ENCODE measurements at regions not wholly inside any gene's neighbourhood (a gene's known extent, or its start where the extent isn't known, plus 50 kb on each side); places are given as distances from the start of the nearest gene placed in this dataset.

- no peak overlapping the region for H3K27ac ChIP-seq
- H3K4me1 ChIP-seq (ENCODE audit: insufficient read depth), result peaks cover 3% of the 10 kb centered on the region
- no peak for DNase-seq (ENCODE audit: low spot score)
- no peak overlapping the region for H3K4me2 ChIP-seq
- no peaks in the 10 kb centered on the region for H3K36me3 ChIP-seq (replicated peaks; ENCODE audit: insufficient read depth, low read depth)
- no peaks in the 10 kb centered on the region for H3K79me2 ChIP-seq
- no peaks in the 10 kb centered on the region for H4K20me1 ChIP-seq (ENCODE audit: insufficient read depth, poor library complexity, severe bottlenecking)
- TF ChIP-seq EZH2 (IDR thresholded peaks at IDR 0.05; ENCODE audit: borderline replicate concordance) (no peak), EZH2phosphoT487 (IDR thresholded peaks at IDR 0.05; ENCODE audit: low read depth, severe bottlenecking, unreplicated experiment) (no peak), CTCF (IDR thresholded peaks at IDR 0.05; ENCODE audit: poor library complexity) (no peak)
- no peaks in the 10 kb centered on the region for H3K9me3 ChIP-seq (ENCODE audit: low read depth)
- no peak overlapping the region for H2AFZ ChIP-seq
- H3K4me3 ChIP-seq, result no peak overlapping the region
- 91% methylated on average over 7 of the region's 7 CpGs for WGBS (ENCODE audit: low lambda C conversion rate, missing lambda C conversion rate)
- no peaks in the 10 kb centered on the region for H3K27me3 ChIP-seq
- no peaks in the 10 kb centered on the region for H3K9me2 ChIP-seq (replicated peaks; ENCODE audit: insufficient read depth)
Measured at GRCh38 chr5:143695244-143695864, 116.6 kb upstream of the HMHB1 start.

- TF ChIP-seq EZH2 (IDR thresholded peaks at IDR 0.05; ENCODE audit: borderline replicate concordance) (no peak), CTCF (IDR thresholded peaks at IDR 0.05; ENCODE audit: poor library complexity) (no peak), EZH2phosphoT487 (IDR thresholded peaks at IDR 0.05; ENCODE audit: low read depth, severe bottlenecking, unreplicated experiment) (no peak)
- Histone ChIP-seq H4K20me1 (ENCODE audit: insufficient read depth, poor library complexity, severe bottlenecking) (no peaks in the 10 kb centered on the region), H3K9me3 (ENCODE audit: low read depth) (no peaks in the 10 kb centered on the region), H3K4me2 (no peak overlapping the region), H3K27me3 (no peaks in the 10 kb centered on the region), H3K27ac (no peak overlapping the region), H3K36me3 (replicated peaks; ENCODE audit: insufficient read depth, low read depth) (no peaks in the 10 kb centered on the region), H3K79me2 (no peaks in the 10 kb centered on the region), H3K4me1 (ENCODE audit: insufficient read depth) (peaks cover 3% of the 10 kb centered on the region), H2AFZ (no peak overlapping the region), H3K9me2 (replicated peaks; ENCODE audit: insufficient read depth) (no peaks in the 10 kb centered on the region), H3K4me3 (no peak overlapping the region)
- peak; percentile 13 for DNase-seq (ENCODE audit: low spot score)
- WGBS (ENCODE audit: low lambda C conversion rate, missing lambda C conversion rate), result 74% methylated on average over 4 of the region's 4 CpGs
Measured at GRCh38 chr5:143694357-143694756, 117.6 kb upstream of the HMHB1 start.

- H3K27me3 ChIP-seq, result no peaks in the 10 kb centered on the region
- no peak overlapping the region for H2AFZ ChIP-seq
- no peak for DNase-seq (ENCODE audit: low spot score)
- H3K4me2 ChIP-seq, result no peak overlapping the region
- no peak overlapping the region for H3K27ac ChIP-seq
- H3K4me3 ChIP-seq, result no peak overlapping the region
- peaks cover 3% of the 10 kb centered on the region for H3K4me1 ChIP-seq (ENCODE audit: insufficient read depth)
- TF ChIP-seq CTCF (IDR thresholded peaks at IDR 0.05; ENCODE audit: poor library complexity) (no peak), EZH2 (IDR thresholded peaks at IDR 0.05; ENCODE audit: borderline replicate concordance) (no peak), EZH2phosphoT487 (IDR thresholded peaks at IDR 0.05; ENCODE audit: low read depth, severe bottlenecking, unreplicated experiment) (no peak)
- no peaks in the 10 kb centered on the region for H3K36me3 ChIP-seq (replicated peaks; ENCODE audit: insufficient read depth, low read depth)
- WGBS (ENCODE audit: low lambda C conversion rate, missing lambda C conversion rate), result 92% methylated on average over 4 of the region's 4 CpGs
- no peaks in the 10 kb centered on the region for H4K20me1 ChIP-seq (ENCODE audit: insufficient read depth, poor library complexity, severe bottlenecking)
- no peaks in the 10 kb centered on the region for H3K9me2 ChIP-seq (replicated peaks; ENCODE audit: insufficient read depth)
- no peaks in the 10 kb centered on the region for H3K79me2 ChIP-seq
- H3K9me3 ChIP-seq (ENCODE audit: low read depth), result no peaks in the 10 kb centered on the region
Measured at GRCh38 chr5:143693651-143694252, 118.2 kb upstream of the HMHB1 start.

Measured in hepatocyte (in vitro differentiated cells).